Gastroesophageal sphincter (tissue), 2 donors: ENCODE measurements at regions not wholly inside any gene's neighbourhood (a gene's known extent, or its start where the extent isn't known, plus 50 kb on each side); places are given as distances from the start of the nearest gene placed in this dataset.

Experiments
- EP300 ChIP-seq: sonication (generic); formaldehyde crosslinking; IDR thresholded peaks from one replicate; pipeline ENCODE4 v1.6.1; 2017; ENCODE audit warnings: antibody characterized with exemption, mild to moderate bottlenecking
- POLR2A ChIP-seq, 2 donors: fragments of 450-650 bp; IDR thresholded peaks; one replicate each; pipeline ENCODE4 v1.6.1; 2017; ENCODE audit warnings: antibody characterized with exemption in 2 of 2, mild to moderate bottlenecking in 2 of 2, moderate library complexity in 1 of 2

DNA sequence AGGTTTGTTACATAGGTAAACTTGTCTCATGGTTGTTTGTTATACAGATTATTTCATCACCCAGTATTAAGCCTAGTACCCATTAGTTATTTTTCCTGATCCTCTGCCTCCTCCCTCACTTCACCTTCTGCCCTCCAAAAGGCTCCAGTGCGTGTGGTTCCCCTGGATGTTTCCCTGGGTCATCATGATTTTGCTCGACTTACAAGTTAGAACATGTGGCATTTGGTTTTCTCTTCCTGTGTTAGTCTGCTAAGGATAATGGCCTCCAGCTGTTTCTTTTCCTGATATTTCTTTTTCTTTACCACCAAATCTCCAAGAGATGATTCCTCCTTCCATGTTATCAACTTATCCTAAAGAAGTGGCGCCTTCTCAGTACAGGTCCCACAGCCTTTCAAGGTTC, 543.1 kb upstream of the ADGRL3 start:
- TF ChIP-seq EP300 (no peak), POLR2A (IDR thresholded peaks at IDR 0.05) (no peak)
